Head of caudate nucleus (tissue), 42 donors: ENCODE measurements at regions not wholly inside any gene's neighbourhood (a gene's known extent, or its start where the extent isn't known, plus 50 kb on each side); places are given as distances from the start of the nearest gene placed in this dataset.
A peak's percentile ranks its signal among the peaks of the same experiment; 100 is the strongest.
"Not testable (repeated sequence)": the region's sequence is repeated elsewhere in the genome, so short reads cannot be mapped to it uniquely, and the experiment has no call there.

Experiments
- DNase-seq, 42 donors: peaks; one replicate each; pipeline versions ENCODE4 v3.0.0 to v3.0.0-alpha.2; 2020 to 2021; ENCODE audit warnings: mixed read lengths in 7 of 42
- intact Hi-C: fragments of 100-400 bp; cut with DNase I; formaldehyde crosslinking; loops from one replicate; pipeline ENCODE4 v1.15.0; 2022

DNA sequence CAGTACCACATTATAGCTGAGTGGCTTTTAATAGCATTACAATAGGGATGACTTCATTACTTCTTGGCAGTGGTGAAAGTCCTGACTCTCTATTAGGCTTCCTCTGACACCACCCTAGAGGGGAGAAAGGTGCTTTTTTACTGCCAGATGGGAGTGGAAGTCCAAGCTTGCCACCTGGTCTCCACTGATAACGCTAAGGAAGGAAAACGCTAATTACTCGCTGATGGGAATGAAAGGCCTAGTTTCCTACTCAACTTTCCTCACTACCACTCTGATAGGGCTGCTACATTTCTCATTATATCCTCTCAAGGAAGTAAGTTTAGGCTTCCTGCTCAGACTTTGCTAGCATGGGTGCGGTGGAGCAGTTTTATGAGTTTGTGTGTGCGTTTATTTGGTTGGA is 62.3 kb upstream of the PAGE3 start:
- intact Hi-C loops = no loop called here
- DNase-seq = no peak

GRCh38 chrX:55335296-55335695 is 70.6 kb upstream of the PAGE3 start:
- no peak for DNase-seq
- intact Hi-C loops = no loop called here

GRCh38 chrX:55336176-55336575 is 71.5 kb upstream of the PAGE3 start:
- intact Hi-C loops = no loop called here
- DNase-seq = no peak

DNA sequence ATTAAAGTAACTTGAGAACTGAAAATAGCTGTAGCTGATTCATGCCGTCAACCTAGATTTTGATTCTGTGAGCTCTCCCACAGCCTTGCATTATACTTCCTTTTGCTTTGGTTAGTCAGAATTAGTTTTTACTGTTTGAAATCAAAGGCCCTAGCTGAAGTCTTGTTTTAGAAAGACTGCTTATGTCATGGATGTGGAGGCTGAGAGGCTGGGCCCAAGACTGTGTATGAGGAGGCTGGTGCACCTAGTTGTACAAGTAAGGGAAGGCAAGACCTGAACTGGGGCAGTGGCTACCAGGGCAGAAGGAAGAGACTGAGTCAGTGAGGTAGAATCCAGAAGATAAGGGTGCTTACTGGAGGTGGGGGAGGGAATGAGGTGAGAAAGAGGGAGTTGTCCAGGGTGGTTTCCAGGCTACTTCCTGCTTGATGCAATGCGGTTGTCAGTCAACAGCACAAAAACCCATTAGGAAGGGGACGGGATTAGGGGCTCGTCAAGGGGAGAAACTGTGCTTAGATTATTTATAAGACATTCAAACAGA is 76.2 kb upstream of the PAGE3 start:
- DNase-seq = peak in 7 of 42 donors; percentile 1 to 38 (median 5)
- intact Hi-C loops = no loop called here

DNA sequence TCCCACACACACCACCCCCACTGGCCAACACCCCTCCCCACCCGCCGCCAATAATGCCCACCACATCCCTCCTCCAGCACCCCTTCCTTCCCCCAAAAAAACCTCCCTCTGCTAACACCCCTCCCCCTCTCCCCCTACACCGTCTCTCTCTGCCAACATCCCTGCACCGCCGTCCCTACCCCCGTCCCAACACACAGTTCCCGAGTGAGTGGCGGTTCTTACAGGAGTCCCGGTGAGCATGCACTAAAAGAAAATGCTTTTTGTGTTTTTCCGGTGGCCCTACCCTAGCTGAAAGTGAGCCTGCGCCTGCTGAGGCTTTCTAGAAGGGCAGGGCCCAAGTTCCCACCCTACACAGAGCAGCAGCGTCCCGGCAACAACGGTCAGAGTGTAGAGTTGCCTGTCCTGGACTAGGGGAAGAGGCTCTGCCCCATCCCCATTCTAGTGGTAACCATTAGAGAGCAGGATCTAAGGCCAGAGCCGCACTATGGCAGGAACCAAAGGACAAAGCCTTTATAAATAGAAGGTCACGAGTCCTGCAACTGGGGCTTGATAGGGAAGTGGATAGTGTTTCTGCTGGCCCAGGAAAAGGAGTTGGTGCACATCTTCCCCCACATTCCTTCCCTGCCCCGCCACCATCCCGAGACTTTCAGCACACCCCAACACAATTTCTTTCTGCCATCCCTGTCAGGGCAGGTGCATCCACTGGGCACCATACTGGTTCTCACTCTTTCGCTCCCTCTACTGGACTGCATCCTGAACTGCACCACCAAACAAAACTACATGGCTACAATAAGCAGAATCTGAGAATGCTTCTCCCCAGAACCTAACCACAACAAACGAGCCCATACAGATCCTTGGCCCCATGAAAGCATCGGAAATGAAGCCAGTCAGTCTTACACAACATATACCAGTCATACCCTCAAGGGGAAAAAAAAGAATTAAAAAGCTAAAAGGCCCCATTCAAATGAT is 78.1 kb upstream of the PAGE3 start:
- intact Hi-C loops = no loop called here
- DNase-seq = peak in 28 of 42 donors; percentile 1 to 66 (median 22)

- intact Hi-C loops = no loop called here
- no peak for DNase-seq
These were observed 91.9 kb upstream of the PAGE3 start for GRCh38 chrX:55356609-55357008.

DNA sequence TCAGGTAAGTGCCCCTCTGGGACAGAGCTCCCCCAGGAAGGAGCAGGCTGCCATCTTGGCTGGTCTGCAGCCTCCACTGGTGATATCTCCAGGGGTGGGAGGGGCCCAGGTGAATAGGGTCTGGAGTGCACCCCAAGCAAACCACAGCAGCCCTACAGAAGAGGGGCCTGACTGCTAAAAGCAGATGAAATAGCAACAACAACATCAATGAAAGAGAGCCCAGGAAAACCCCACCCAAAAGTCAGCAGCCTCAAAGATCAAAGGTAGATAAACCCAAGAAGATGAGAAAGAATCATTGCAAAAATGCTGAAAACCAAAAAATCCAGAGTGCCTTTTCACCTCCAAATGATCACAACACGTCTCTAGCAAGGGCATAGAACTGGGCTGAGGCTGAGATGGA is 92.5 kb upstream of the PAGE3 start:
- no peak for DNase-seq
- intact Hi-C loops = no loop called here

DNA sequence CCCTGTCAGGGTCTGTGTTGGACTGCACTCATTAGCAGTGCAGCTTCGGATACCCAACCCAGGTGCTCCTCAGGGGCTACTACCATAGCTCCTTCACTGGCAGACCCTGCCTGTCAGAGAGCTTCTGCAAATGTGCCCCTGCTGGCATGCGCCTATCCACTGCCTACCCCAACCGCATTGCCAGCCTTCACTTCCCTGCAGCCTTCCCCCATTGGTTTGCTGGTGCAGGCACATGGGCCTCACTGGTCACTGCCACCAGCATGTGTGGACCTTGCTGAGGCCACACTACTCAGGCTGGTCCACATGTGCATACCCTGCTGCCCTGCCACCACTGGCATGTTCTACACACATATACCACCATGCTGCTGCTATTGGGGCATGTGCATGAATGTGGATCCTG is 72.5 kb upstream of the MAGEH1 start:
- no peak for DNase-seq
- intact Hi-C loops = no loop called here

DNA sequence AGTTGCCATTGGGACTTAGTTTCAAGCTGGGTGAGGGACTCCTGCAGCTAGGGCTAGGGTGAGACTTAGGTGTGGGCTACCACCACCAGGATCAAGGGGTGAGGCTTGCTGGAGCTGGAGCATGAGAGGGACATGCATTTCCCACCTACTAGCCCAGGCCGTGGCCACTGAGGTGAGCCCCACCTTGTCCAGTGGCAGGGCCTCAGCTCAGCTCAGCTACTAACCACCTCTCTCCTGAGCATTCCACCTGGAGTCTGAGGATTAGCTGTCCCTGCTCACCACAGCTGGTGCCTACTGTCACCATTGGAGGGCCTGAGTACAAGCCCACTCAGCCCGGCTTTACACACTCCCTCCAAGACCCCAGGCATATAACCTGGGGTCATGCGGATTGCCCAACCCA is 62.6 kb upstream of the MAGEH1 start:
- intact Hi-C loops = no loop called here
- DNase-seq = no peak

- intact Hi-C loops, DNase-seq: not testable (repeated sequence)
These were observed 55.1 kb upstream of the MAGEH1 start for GRCh38 chrX:55396836-55397235.
